Thoracic aorta (tissue), 2 donors: ENCODE measurements at regions not wholly inside any gene's neighbourhood (a gene's known extent, or its start where the extent isn't known, plus 50 kb on each side); places are given as distances from the start of the nearest gene placed in this dataset.

ENCODE experiments used
- ATAC-seq: fragments of 150-250 bp; one replicate; pipeline ENCODE4 v1.8.0; 2017; ENCODE audit warnings: low read depth; ENCODE audit not compliant: insufficient number of reproducible peaks, low FRiP score
- DNase-seq: peaks from one replicate; pipeline ENCODE4 v3.0.0-alpha.2; 2020; ENCODE audit warnings: low spot score
- H3K27ac ChIP-seq, 2 donors: fragments of 200-600 bp; sonication (generic); 1 replicate in 1 of 2; 2 replicates in 1 of 2; pipeline ENCODE4 v1.5.1; 2016; ENCODE audit warnings: mild to moderate bottlenecking in 2 of 2, moderate library complexity in 2 of 2
- H3K27me3 ChIP-seq: fragments of 200-600 bp; sonication (generic); replicated peaks from 2 replicates; pipeline ENCODE4 v1.6.0; 2016; ENCODE audit warnings: mild to moderate bottlenecking; ENCODE audit not compliant: insufficient read depth
- H3K36me3 ChIP-seq: fragments of 200-600 bp; sonication (generic); one replicate; pipeline ENCODE4 v1.5.1; 2016
- H3K4me1 ChIP-seq, 2 donors: fragments of 200-600 bp; sonication (generic); 1 replicate in 1 of 2; 2 replicates in 1 of 2; pipeline versions ENCODE4 v1.5.1 to v1.6.0; 2016; ENCODE audit warnings: low read depth in 2 of 2, mild to moderate bottlenecking in 1 of 2; ENCODE audit not compliant: control insufficient read depth in 1 of 2
- H3K4me3 ChIP-seq: fragments of 200-600 bp; sonication (generic); 2 replicates; pipeline ENCODE4 v1.5.1; 2016; ENCODE audit warnings: mild to moderate bottlenecking
- H3K9me3 ChIP-seq: fragments of 200-600 bp; sonication (generic); 2 replicates; pipeline ENCODE4 v1.5.1; 2016
- TF ChIP-seq, protein P1 (sequence below): fragments of 200-600 bp; sonication (generic); IDR thresholded peaks from one replicate; pipeline ENCODE4 v1.5.1; 2019; ENCODE audit warnings: antibody characterized with exemption

DNA sequence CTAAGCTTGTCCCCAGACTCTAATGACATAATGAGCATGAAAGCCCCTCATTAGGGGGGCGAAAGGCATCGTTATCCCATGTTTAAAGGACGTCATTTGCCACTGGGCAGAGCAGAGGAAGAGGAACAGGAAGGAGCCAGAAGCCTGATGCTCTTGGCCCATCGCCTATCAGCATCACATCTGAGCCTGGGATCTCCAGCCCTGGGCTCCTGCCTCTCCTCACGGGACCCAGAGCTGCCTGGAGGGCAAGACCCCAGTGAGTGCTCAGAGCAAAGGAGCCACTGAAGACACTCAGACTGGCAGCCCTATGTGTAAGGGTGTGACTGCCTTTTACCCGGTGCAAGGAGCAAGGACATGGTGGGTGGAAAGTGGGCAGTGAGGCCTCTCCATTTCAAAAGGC, 115.0 kb upstream of the ZNF507 start:
- no peak overlapping the region for H3K27ac ChIP-seq
- H3K27me3 ChIP-seq = no peaks in the 10 kb centered on the region
- no peaks in the 10 kb centered on the region for H3K9me3 ChIP-seq
- no peaks in the 10 kb centered on the region for H3K4me1 ChIP-seq
- no peak for DNase-seq
- TF ChIP-seq, protein P1, sequence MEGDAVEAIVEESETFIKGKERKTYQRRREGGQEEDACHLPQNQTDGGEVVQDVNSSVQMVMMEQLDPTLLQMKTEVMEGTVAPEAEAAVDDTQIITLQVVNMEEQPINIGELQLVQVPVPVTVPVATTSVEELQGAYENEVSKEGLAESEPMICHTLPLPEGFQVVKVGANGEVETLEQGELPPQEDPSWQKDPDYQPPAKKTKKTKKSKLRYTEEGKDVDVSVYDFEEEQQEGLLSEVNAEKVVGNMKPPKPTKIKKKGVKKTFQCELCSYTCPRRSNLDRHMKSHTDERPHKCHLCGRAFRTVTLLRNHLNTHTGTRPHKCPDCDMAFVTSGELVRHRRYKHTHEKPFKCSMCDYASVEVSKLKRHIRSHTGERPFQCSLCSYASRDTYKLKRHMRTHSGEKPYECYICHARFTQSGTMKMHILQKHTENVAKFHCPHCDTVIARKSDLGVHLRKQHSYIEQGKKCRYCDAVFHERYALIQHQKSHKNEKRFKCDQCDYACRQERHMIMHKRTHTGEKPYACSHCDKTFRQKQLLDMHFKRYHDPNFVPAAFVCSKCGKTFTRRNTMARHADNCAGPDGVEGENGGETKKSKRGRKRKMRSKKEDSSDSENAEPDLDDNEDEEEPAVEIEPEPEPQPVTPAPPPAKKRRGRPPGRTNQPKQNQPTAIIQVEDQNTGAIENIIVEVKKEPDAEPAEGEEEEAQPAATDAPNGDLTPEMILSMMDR = no peak
- ATAC-seq = no peak
- H3K4me3 ChIP-seq = no peak overlapping the region
- H3K36me3 ChIP-seq = no peaks in the 10 kb centered on the region

DNA sequence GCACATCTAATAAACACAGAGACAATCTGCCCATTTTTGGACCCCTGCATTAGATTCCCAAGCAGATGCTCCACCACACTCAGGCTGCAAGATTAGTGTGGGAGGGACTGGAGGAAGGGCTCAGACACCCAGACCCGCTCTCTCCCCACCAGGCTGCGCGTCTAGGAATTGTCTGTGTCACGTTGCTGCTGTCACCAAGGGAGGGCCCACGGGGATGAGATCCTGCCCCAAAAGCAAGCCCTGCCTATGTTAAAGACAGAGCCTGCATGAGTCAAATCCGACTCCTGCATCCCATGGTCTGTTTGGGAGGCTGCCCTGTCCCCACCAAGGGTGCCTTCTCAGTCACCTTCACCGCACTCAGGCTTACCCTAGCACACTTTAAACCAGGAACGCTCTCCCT, 114.4 kb upstream of the ZNF507 start:
- Histone ChIP-seq H3K27ac (no peak overlapping the region), H3K4me3 (no peak overlapping the region), H3K27me3 (no peaks in the 10 kb centered on the region), H3K36me3 (no peaks in the 10 kb centered on the region), H3K4me1 (no peaks in the 10 kb centered on the region), H3K9me3 (no peaks in the 10 kb centered on the region)
- no peak for DNase-seq
- TF ChIP-seq, protein P1 = no peak
- no peak for ATAC-seq

DNA sequence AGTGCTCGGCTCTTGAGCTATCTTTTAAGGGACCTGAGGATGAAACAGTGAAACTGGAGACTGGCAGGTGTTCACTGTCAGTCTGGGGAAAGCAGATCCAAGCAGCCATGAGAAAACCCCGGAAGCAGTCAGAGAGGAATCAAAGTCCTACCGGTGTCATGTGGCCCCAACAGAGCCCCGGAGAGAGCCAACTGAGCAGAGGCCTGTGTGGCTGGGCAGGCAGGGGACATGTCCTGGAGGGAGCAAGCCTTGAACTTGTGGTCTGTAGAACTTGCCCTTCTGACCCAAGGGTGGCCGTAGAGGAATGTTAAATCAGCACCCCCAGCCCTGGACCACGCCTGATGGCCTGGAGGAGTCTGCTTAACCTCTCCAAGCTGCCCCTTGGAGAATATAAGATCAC, 113.7 kb upstream of the ZNF507 start:
- no peaks in the 10 kb centered on the region for H3K27me3 ChIP-seq
- H3K36me3 ChIP-seq = no peaks in the 10 kb centered on the region
- no peaks in the 10 kb centered on the region for H3K4me1 ChIP-seq
- no peak overlapping the region for H3K4me3 ChIP-seq
- TF ChIP-seq, protein P1 = no peak
- DNase-seq (no peak), ATAC-seq (no peak)
- H3K27ac ChIP-seq = no peak overlapping the region
- H3K9me3 ChIP-seq = no peaks in the 10 kb centered on the region

GRCh38 chr19:32232449-32232848, 113.0 kb upstream of the ZNF507 start:
- TF ChIP-seq, protein P1 = no peak
- H3K4me1 ChIP-seq = no peaks in the 10 kb centered on the region
- H3K36me3 ChIP-seq = no peaks in the 10 kb centered on the region
- ATAC-seq (no peak), DNase-seq (no peak)
- no peak overlapping the region for H3K27ac ChIP-seq
- H3K4me3 ChIP-seq = no peak overlapping the region
- H3K9me3 ChIP-seq = no peaks in the 10 kb centered on the region
- no peaks in the 10 kb centered on the region for H3K27me3 ChIP-seq

GRCh38 chr19:32233091-32233490, 112.3 kb upstream of the ZNF507 start:
- ATAC-seq (no peak), DNase-seq (no peak)
- H3K4me1 ChIP-seq = no peaks in the 10 kb centered on the region
- H3K27ac ChIP-seq = no peak overlapping the region
- no peaks in the 10 kb centered on the region for H3K27me3 ChIP-seq
- H3K4me3 ChIP-seq = no peak overlapping the region
- no peaks in the 10 kb centered on the region for H3K9me3 ChIP-seq
- TF ChIP-seq, protein P1 = no peak
- no peaks in the 10 kb centered on the region for H3K36me3 ChIP-seq
